ENCODE measurements at regions not wholly inside any gene's neighbourhood (a gene's known extent, or its start where the extent isn't known, plus 50 kb on each side); places are given as distances from the start of the nearest gene placed in this dataset.

DNA sequence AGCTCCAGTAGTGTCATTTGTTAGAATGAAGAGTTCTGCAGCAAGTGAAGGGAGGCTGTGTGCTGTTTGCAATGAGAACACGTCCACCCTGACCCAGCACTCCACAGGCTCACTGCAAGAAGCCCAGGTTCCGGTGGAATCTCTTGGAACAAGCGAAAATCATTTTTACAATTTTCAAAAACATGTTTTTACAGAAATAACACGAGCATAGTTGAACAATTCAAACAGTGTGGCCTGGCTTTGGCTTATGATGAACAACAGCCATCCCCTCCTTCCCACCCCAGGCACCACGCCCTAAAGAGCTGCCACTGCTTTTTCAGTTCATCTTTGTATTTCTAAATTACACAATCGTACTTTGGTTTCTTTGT is 59.5 kb upstream of the KY start:
- TF ChIP-seq, protein P1, sequence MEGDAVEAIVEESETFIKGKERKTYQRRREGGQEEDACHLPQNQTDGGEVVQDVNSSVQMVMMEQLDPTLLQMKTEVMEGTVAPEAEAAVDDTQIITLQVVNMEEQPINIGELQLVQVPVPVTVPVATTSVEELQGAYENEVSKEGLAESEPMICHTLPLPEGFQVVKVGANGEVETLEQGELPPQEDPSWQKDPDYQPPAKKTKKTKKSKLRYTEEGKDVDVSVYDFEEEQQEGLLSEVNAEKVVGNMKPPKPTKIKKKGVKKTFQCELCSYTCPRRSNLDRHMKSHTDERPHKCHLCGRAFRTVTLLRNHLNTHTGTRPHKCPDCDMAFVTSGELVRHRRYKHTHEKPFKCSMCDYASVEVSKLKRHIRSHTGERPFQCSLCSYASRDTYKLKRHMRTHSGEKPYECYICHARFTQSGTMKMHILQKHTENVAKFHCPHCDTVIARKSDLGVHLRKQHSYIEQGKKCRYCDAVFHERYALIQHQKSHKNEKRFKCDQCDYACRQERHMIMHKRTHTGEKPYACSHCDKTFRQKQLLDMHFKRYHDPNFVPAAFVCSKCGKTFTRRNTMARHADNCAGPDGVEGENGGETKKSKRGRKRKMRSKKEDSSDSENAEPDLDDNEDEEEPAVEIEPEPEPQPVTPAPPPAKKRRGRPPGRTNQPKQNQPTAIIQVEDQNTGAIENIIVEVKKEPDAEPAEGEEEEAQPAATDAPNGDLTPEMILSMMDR (conservative IDR thresholded peaks at IDR 0.05; ENCODE audit: control insufficient read depth, insufficient read depth, low read depth, low read length), result no peak
- H3K4me3 ChIP-seq (ENCODE audit: control insufficient read depth, low read depth, low read length), result no peak overlapping the region

GRCh38 chr3:134711284-134711683 is 60.5 kb upstream of the KY start:
- no peak overlapping the region for H3K4me3 ChIP-seq (ENCODE audit: control insufficient read depth, low read depth, low read length)
- TF ChIP-seq, protein P1 (conservative IDR thresholded peaks at IDR 0.05; ENCODE audit: control insufficient read depth, insufficient read depth, low read depth, low read length), result no peak
- DNase-seq (ENCODE audit: low read depth), result peak; percentile 54

More for the DNA sequence above, 59.5 kb upstream of the KY start:
- no peak for DNase-seq (ENCODE audit: low read depth)

GRCh38 chr3:134713671-134714070 is 62.8 kb upstream of the KY start:
- no peak overlapping the region for H3K4me3 ChIP-seq (ENCODE audit: control insufficient read depth, low read depth, low read length)
- TF ChIP-seq, protein P1 (conservative IDR thresholded peaks at IDR 0.05; ENCODE audit: control insufficient read depth, insufficient read depth, low read depth, low read length), result no peak
- no peak for DNase-seq (ENCODE audit: low read depth)

- no peak overlapping the region for H3K4me3 ChIP-seq (ENCODE audit: control insufficient read depth, low read depth, low read length)
- TF ChIP-seq, protein P1 (conservative IDR thresholded peaks at IDR 0.05; ENCODE audit: control insufficient read depth, insufficient read depth, low read depth, low read length), result no peak
- DNase-seq (ENCODE audit: low read depth), result peak; percentile 4
These were observed 67.9 kb upstream of the KY start for GRCh38 chr3:134718726-134719125.

DNA sequence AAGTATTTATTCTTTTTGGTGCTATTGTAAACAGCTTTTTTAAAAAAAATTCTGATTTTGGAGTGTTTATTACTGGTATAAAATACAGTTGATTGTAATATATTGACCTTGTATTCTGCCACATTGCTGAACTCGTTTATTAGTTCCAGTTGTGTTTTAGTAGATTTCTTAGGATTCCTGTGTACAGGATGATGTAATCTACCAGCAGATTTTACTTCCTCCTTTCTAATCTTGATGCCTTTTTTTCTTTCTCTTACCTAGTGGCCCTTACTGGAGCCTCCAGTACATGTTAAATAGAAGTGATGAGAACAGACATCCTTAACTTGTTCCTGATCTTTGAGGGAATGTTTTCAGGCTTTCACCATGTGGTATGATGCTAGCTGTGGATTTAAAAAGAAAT is 70.4 kb upstream of the KY start:
- DNase-seq (ENCODE audit: low read depth), result peak; percentile 5
- H3K4me3 ChIP-seq (ENCODE audit: control insufficient read depth, low read depth, low read length), result no peak overlapping the region
- TF ChIP-seq, protein P1 (conservative IDR thresholded peaks at IDR 0.05; ENCODE audit: control insufficient read depth, insufficient read depth, low read depth, low read length), result no peak

DNA sequence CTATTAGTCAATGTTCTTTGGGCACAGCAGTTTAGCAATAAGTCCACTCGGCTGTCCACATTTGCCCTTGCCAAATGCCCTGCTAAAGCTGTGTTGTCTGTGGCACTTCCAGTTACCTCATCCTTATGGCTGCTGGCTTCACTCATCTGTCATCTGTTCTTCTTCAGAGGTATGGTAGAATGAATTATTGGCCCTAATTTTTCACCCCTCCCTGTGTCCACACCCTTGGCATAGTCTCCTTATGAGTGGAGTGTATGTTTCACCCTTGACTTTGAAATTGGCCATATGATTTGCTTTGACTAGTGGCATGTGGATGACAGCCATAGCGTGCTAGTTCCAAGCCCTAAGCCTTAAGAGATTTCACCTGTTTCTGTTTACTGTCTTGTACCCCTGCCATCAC is 72.1 kb upstream of the EPHB1 start:
- no peak overlapping the region for H3K4me3 ChIP-seq (ENCODE audit: control insufficient read depth, low read depth, low read length)
- DNase-seq (ENCODE audit: low read depth), result no peak
- TF ChIP-seq, protein P1 (conservative IDR thresholded peaks at IDR 0.05; ENCODE audit: control insufficient read depth, insufficient read depth, low read depth, low read length), result no peak

- no peak overlapping the region for H3K4me3 ChIP-seq (ENCODE audit: control insufficient read depth, low read depth, low read length)
- TF ChIP-seq, protein P1 (conservative IDR thresholded peaks at IDR 0.05; ENCODE audit: control insufficient read depth, insufficient read depth, low read depth, low read length), result no peak
- no peak for DNase-seq (ENCODE audit: low read depth)
These were observed 65.4 kb upstream of the EPHB1 start for GRCh38 chr3:134729649-134730048.
